Colonic mucosa (tissue), 4 donors: ENCODE measurements at regions not wholly inside any gene's neighbourhood (a gene's known extent, or its start where the extent isn't known, plus 50 kb on each side); places are given as distances from the start of the nearest gene placed in this dataset.

Experiments used
- DNase-seq: peaks from one replicate; pipeline ENCODE4 v3.0.0-alpha.2; 2020
- H3K27ac ChIP-seq: fragments of 200-600 bp; one replicate; pipeline ENCODE4 v1.8.0; 2021
- H3K27me3 ChIP-seq: fragments of 200-600 bp; one replicate; pipeline ENCODE4 v1.8.0; 2021
- H3K36me3 ChIP-seq: fragments of 200-600 bp; one replicate; pipeline ENCODE4 v1.8.0; 2021
- H3K4me1 ChIP-seq: fragments of 200-600 bp; one replicate; pipeline ENCODE4 v1.8.0; 2021; ENCODE audit warnings: mild to moderate bottlenecking
- H3K4me3 ChIP-seq: fragments of 200-600 bp; one replicate; pipeline ENCODE4 v1.8.0; 2021
- H3K9ac ChIP-seq, 2 donors: one replicate each; pipeline ENCODE4 v1.7.0; 2013; ENCODE audit warnings: control low read depth in 2 of 2, low read depth in 2 of 2, low read length in 2 of 2
- H3K9me3 ChIP-seq: fragments of 200-600 bp; one replicate; pipeline ENCODE4 v1.8.0; 2021
- CTCF ChIP-seq: fragments of 200-600 bp; IDR thresholded peaks from one replicate; pipeline ENCODE4 v1.8.0; 2022; ENCODE audit warnings: antibody characterized with exemption, mild to moderate bottlenecking
- intact Hi-C: fragments of 100-400 bp; cut with DNase I; formaldehyde crosslinking; loops from one replicate; pipeline ENCODE4 v1.14.1; 2022
- donor health status: healthy.
- donor health status: DM: no; HTN: no; CAD: no.
- donor health status: DM: no; HTN: no; CAD: no.

- no peaks in the 10 kb centered on the region for H3K27me3 ChIP-seq
- no peaks in the 10 kb centered on the region for H3K9me3 ChIP-seq
- intact Hi-C loops: no loop called here
- H3K4me3 ChIP-seq: no peak overlapping the region
- H3K4me1 ChIP-seq: no peaks in the 10 kb centered on the region
- no peaks in the 10 kb centered on the region for H3K36me3 ChIP-seq
- TF ChIP-seq CTCF: no peak
- no peak overlapping the region for H3K9ac ChIP-seq
- H3K27ac ChIP-seq: no peak overlapping the region
- DNase-seq: no peak
Observed at GRCh38 chr9:95749493-95749892, 126.0 kb upstream of the ERCC6L2 start.

- H3K9me3 ChIP-seq: no peaks in the 10 kb centered on the region
- H3K27me3 ChIP-seq: no peaks in the 10 kb centered on the region
- H3K4me3 ChIP-seq: no peak overlapping the region
- H3K36me3 ChIP-seq: no peaks in the 10 kb centered on the region
- no peaks in the 10 kb centered on the region for H3K4me1 ChIP-seq
- no peak overlapping the region for H3K27ac ChIP-seq
- intact Hi-C loops: no loop called here
- no peak for DNase-seq
- H3K9ac ChIP-seq: no peak overlapping the region
- no peak for TF ChIP-seq CTCF
Observed at GRCh38 chr9:95746408-95747180, 128.9 kb upstream of the ERCC6L2 start.

GRCh38 chr9:95742821-95743220, 132.7 kb upstream of the ERCC6L2 start:
- H3K4me1 ChIP-seq: no peaks in the 10 kb centered on the region
- no peak for DNase-seq
- no peak overlapping the region for H3K9ac ChIP-seq
- H3K4me3 ChIP-seq: no peak overlapping the region
- intact Hi-C loops: no loop called here
- H3K36me3 ChIP-seq: no peaks in the 10 kb centered on the region
- no peak overlapping the region for H3K27ac ChIP-seq
- TF ChIP-seq CTCF: no peak
- no peaks in the 10 kb centered on the region for H3K27me3 ChIP-seq
- no peaks in the 10 kb centered on the region for H3K9me3 ChIP-seq

- Histone ChIP-seq H3K36me3 (no peaks in the 10 kb centered on the region), H3K4me3 (no peak overlapping the region), H3K27me3 (no peaks in the 10 kb centered on the region), H3K9ac (no peak overlapping the region), H3K9me3 (no peaks in the 10 kb centered on the region), H3K4me1 (no peaks in the 10 kb centered on the region), H3K27ac (no peak overlapping the region)
- intact Hi-C loops: no loop called here
- no peak for TF ChIP-seq CTCF
- DNase-seq: no peak
Observed at GRCh38 chr9:95741631-95742030, 133.9 kb upstream of the ERCC6L2 start.

- intact Hi-C loops: no loop called here
- Histone ChIP-seq H3K27me3 (no peaks in the 10 kb centered on the region), H3K9ac (no peak overlapping the region), H3K4me1 (no peaks in the 10 kb centered on the region), H3K9me3 (no peaks in the 10 kb centered on the region), H3K27ac (peak overlapping the region; percentile 9), H3K36me3 (no peaks in the 10 kb centered on the region), H3K4me3 (no peak overlapping the region)
- no peak for DNase-seq
- TF ChIP-seq CTCF: no peak
Observed at GRCh38 chr9:95740217-95741004, 135.1 kb upstream of the ERCC6L2 start.
